SU-DHL-6 (cell line): ENCODE measurements at regions not wholly inside any gene's neighbourhood (a gene's known extent, or its start where the extent isn't known, plus 50 kb on each side); places are given as distances from the start of the nearest gene placed in this dataset.

Source experiments
- H2AFZ ChIP-seq: fragments of 200-600 bp; sonication (generic); 2 replicates; pipeline ENCODE4 v1.6.1; 2014; ENCODE audit warnings: low read depth, mild to moderate bottlenecking, moderate library complexity, mixed read lengths, antibody characterized with exemption, low read length; ENCODE audit not compliant: severe bottlenecking
- H3F3A ChIP-seq: fragments of 200-600 bp; shearing (Covaris generic); 2 replicates; pipeline ENCODE4 v1.6.0; 2016; ENCODE audit warnings: antibody characterized with exemption, mild to moderate bottlenecking; ENCODE audit not compliant: insufficient read depth
- H3K27ac ChIP-seq: fragments of 200-600 bp; sonication (generic); 2 replicates; pipeline ENCODE4 v1.5.1; 2016; ENCODE audit warnings: low read depth, mild to moderate bottlenecking, low read length, moderate library complexity, mixed read lengths
- H3K27me3 ChIP-seq: fragments of 200-600 bp; sonication (generic), shearing (Covaris generic); 2 replicates; pipeline ENCODE4 v1.6.0; 2014; ENCODE audit warnings: mild to moderate bottlenecking, low read length
- H3K36me3 ChIP-seq: fragments of 200-600 bp; sonication (generic); 2 replicates; pipeline ENCODE4 v1.6.1; 2014; ENCODE audit warnings: mild to moderate bottlenecking, low read length, mixed read lengths
- H3K4me2 ChIP-seq: fragments of 300-600, 200-600 bp; shearing (Covaris generic), sonication (generic); 2 replicates; pipeline ENCODE4 v1.6.0; 2014; ENCODE audit warnings: low read length, low read depth, mild to moderate bottlenecking; ENCODE audit not compliant: poor library complexity, severe bottlenecking
- H3K4me3 ChIP-seq: fragments of 200-600 bp; sonication (generic); 2 replicates; pipeline ENCODE4 v1.5.1; 2014; ENCODE audit warnings: antibody characterized with exemption, low read length, mild to moderate bottlenecking, mixed read lengths; ENCODE audit not compliant: insufficient read depth, poor library complexity, severe bottlenecking
- H3K79me2 ChIP-seq: fragments of 200-600 bp; sonication (generic); 2 replicates; pipeline ENCODE4 v1.6.1; 2014; ENCODE audit warnings: mild to moderate bottlenecking, low read length, moderate library complexity; ENCODE audit not compliant: insufficient read depth
- H3K9ac ChIP-seq: fragments of 200-600 bp; sonication (generic); 2 replicates; pipeline ENCODE4 v1.7.0; 2014; ENCODE audit warnings: mild to moderate bottlenecking, low read length
- H3K9me2 ChIP-seq: fragments of 200-600 bp; sonication (generic); replicated peaks from 2 replicates; pipeline ENCODE4 v1.6.1; 2014; ENCODE audit warnings: low read length; ENCODE audit not compliant: insufficient read depth
- H3K9me3 ChIP-seq: fragments of 200-600 bp; sonication (generic); 2 replicates; pipeline ENCODE4 v1.6.1; 2014; ENCODE audit warnings: low read length, mixed read lengths; ENCODE audit not compliant: insufficient read depth
- H4K20me1 ChIP-seq: fragments of 200-600 bp; sonication (generic); 2 replicates; pipeline ENCODE4 v1.6.1; 2014; ENCODE audit warnings: low read depth, mild to moderate bottlenecking, antibody characterized with exemption, low read length, moderate library complexity, mixed read lengths
- EZH2phosphoT487 ChIP-seq: fragments of 200-600 bp; sonication (generic), shearing (Covaris generic); conservative IDR thresholded peaks from 2 replicates; pipeline ENCODE4 v1.6.1; 2018; ENCODE audit warnings: mild to moderate bottlenecking, antibody characterized with exemption, low read length, moderate library complexity, mixed read lengths
- TF ChIP-seq, protein P1 (sequence below): fragments of 200-600 bp; sonication (generic); IDR thresholded peaks from one replicate; pipeline ENCODE4 v1.5.1; 2017; ENCODE audit warnings: antibody characterized with exemption, mild to moderate bottlenecking, low read length, moderate library complexity; ENCODE audit not compliant: insufficient read depth, poor library complexity, severe bottlenecking

DNA sequence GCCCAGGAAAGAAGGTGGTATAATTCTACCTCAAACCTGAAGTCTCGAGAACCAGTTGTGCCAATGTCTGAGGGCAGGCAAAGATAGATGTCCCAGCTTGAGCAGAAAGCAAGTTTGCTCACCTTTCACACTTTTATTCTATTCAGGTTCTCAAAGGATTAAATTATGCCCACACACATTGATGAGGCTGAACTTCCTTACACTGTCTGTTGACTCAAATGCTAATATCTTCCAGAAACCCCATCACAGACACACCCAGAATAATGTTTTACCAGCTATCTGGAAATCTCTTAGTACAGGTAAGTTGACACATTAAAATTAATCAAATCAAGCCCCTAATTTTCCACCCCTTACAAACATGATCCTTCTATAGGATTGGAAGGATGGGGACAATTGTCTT, 605.7 kb downstream of the NUF2 start:
- Histone ChIP-seq H3K36me3 (no peaks in the 10 kb centered on the region), H3K9me3 (no peaks in the 10 kb centered on the region), H2AFZ (no peak overlapping the region), H3K27ac (no peak overlapping the region), H3K9ac (no peak overlapping the region), H3K79me2 (no peaks in the 10 kb centered on the region), H3K4me3 (no peak overlapping the region), H3K9me2 (no peaks in the 10 kb centered on the region; the same call in 1 of the 2 replicates), H4K20me1 (no peaks in the 10 kb centered on the region), H3K4me2 (no peak overlapping the region), H3F3A (no peaks in the 10 kb centered on the region), H3K27me3 (no peaks in the 10 kb centered on the region)
- TF ChIP-seq, protein P1, sequence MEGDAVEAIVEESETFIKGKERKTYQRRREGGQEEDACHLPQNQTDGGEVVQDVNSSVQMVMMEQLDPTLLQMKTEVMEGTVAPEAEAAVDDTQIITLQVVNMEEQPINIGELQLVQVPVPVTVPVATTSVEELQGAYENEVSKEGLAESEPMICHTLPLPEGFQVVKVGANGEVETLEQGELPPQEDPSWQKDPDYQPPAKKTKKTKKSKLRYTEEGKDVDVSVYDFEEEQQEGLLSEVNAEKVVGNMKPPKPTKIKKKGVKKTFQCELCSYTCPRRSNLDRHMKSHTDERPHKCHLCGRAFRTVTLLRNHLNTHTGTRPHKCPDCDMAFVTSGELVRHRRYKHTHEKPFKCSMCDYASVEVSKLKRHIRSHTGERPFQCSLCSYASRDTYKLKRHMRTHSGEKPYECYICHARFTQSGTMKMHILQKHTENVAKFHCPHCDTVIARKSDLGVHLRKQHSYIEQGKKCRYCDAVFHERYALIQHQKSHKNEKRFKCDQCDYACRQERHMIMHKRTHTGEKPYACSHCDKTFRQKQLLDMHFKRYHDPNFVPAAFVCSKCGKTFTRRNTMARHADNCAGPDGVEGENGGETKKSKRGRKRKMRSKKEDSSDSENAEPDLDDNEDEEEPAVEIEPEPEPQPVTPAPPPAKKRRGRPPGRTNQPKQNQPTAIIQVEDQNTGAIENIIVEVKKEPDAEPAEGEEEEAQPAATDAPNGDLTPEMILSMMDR = no peak
- no peak for TF ChIP-seq EZH2phosphoT487

DNA sequence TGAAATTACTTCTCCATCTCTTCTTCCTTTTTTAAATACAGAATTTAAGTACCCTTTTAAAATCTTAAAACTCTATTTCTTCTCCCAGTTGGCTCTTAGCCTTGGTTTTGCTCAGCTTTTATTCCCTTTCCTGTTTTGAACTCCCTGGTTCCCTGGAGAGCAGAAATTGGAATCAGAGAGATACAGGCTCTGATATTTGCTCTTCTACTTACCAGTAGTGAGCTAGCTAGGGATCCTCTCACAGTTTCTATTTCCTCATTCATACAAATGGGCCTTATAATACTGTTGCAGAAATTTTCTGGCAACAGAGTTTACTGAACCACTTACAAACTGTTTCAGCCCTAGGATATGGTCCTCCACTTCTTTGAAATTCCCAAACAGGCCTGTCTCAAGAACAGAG, 606.3 kb downstream of the NUF2 start:
- H3K4me3 ChIP-seq = no peak overlapping the region
- H3K9ac ChIP-seq = no peak overlapping the region
- no peaks in the 10 kb centered on the region for H3F3A ChIP-seq
- no peaks in the 10 kb centered on the region for H3K27me3 ChIP-seq
- H2AFZ ChIP-seq = no peak overlapping the region
- no peaks in the 10 kb centered on the region for H4K20me1 ChIP-seq
- H3K27ac ChIP-seq = no peak overlapping the region
- no peak overlapping the region for H3K4me2 ChIP-seq
- H3K9me2 ChIP-seq = no peaks in the 10 kb centered on the region; the same call in 1 of the 2 replicates
- no peaks in the 10 kb centered on the region for H3K36me3 ChIP-seq
- no peaks in the 10 kb centered on the region for H3K79me2 ChIP-seq
- TF ChIP-seq EZH2phosphoT487 = no peak
- TF ChIP-seq, protein P1 = no peak
- H3K9me3 ChIP-seq = no peaks in the 10 kb centered on the region

DNA sequence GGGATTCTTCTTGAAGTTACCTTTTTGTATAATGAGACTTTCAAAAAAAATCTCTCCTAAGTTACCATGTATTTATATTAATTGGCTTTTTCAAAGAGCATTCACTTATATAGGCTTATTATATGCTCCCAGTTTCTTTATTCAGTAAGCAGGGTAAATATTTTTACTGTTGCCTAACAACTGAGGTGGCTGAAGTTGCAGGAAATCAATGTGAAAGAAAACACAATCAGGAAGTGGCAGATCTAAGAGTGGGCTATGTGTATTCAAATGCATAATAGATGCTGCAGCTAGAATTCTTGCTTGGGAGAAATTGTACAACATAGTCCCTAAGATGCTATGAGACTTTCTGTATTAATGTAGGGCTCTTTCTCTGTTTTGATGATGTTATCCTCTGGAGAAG, 606.9 kb downstream of the NUF2 start:
- TF ChIP-seq, protein P1 = no peak
- TF ChIP-seq EZH2phosphoT487 = no peak
- H3K27ac ChIP-seq = no peak overlapping the region
- no peaks in the 10 kb centered on the region for H3K27me3 ChIP-seq
- H3K36me3 ChIP-seq = no peaks in the 10 kb centered on the region
- no peaks in the 10 kb centered on the region; the same call in 1 of the 2 replicates for H3K9me2 ChIP-seq
- H3K4me3 ChIP-seq = no peak overlapping the region
- no peak overlapping the region for H3K4me2 ChIP-seq
- no peaks in the 10 kb centered on the region for H3F3A ChIP-seq
- H4K20me1 ChIP-seq = no peaks in the 10 kb centered on the region
- no peak overlapping the region for H2AFZ ChIP-seq
- H3K9me3 ChIP-seq = no peaks in the 10 kb centered on the region
- no peak overlapping the region for H3K9ac ChIP-seq
- no peaks in the 10 kb centered on the region for H3K79me2 ChIP-seq

DNA sequence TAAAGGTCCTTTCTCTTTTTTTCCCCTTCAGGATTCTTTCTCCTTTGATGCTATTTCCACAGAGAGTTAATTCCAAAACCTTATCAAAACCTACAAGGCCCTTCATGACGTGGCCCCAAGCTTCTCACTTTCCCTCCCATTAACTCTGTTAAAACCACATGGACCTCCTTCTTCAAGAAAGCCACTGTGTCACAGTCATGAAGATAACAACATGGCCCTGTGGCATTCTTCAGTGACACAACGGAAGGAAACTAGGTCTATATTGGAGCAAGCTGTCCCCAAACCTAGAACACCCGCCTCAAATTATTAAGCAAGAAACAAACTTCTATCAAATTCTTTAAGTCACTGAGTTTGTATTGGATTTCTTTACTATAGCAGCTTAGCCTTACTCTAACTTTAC, 611.1 kb downstream of the NUF2 start:
- H3K36me3 ChIP-seq = no peaks in the 10 kb centered on the region
- H3K9me2 ChIP-seq = no peaks in the 10 kb centered on the region
- no peaks in the 10 kb centered on the region for H4K20me1 ChIP-seq
- no peak overlapping the region for H3K4me3 ChIP-seq
- H3F3A ChIP-seq = no peaks in the 10 kb centered on the region
- H3K27me3 ChIP-seq = no peaks in the 10 kb centered on the region
- no peaks in the 10 kb centered on the region for H3K9me3 ChIP-seq
- no peak overlapping the region for H3K27ac ChIP-seq
- H2AFZ ChIP-seq = no peak overlapping the region
- H3K79me2 ChIP-seq = no peaks in the 10 kb centered on the region
- H3K9ac ChIP-seq = no peak overlapping the region
- TF ChIP-seq, protein P1 = no peak
- TF ChIP-seq EZH2phosphoT487 = no peak
- H3K4me2 ChIP-seq = no peak overlapping the region
